ENCODE measurements at regions not wholly inside any gene's neighbourhood (a gene's known extent, or its start where the extent isn't known, plus 50 kb on each side); places are given as distances from the start of the nearest gene placed in this dataset.

- no peak for TF ChIP-seq ZNF274 (IDR thresholded peaks at IDR 0.05; ENCODE audit: low read depth, low read length)
- TF ChIP-seq YY1 (IDR thresholded peaks at IDR 0.05; ENCODE audit: insufficient read depth, insufficient read length): no peak
Observed at GRCh38 chr4:141409556-141409955, 188.9 kb downstream of the ZNF330 start.

All from NT2/D1 (cell line).